PC-3 (cell line): ENCODE measurements at regions not wholly inside any gene's neighbourhood (a gene's known extent, or its start where the extent isn't known, plus 50 kb on each side); places are given as distances from the start of the nearest gene placed in this dataset.
A peak's percentile ranks its signal among the peaks of the same experiment; 100 is the strongest.

Experiments used
- ATAC-seq: fragments of 200-7000 bp; cut with Tn5 transposase; 2 replicates; pipeline ENCODE4 v1.9.1; 2020; ENCODE audit warnings: mild to moderate bottlenecking, moderate library complexity
- BruUV-seq: library from RNA; stranded (reverse); fragments of 400-500 nt; replicated peaks from 2 replicates; lab custom pipeline; 2021; lab: Mats Ljungman, UMichigan
- CTCF ChIA-PET: fragments of 300-600 bp; sonication (Branson Sonifier 250); formaldehyde crosslinking; loops from one replicate; lab custom pipeline; 2022; ENCODE audit warnings: antibody characterized with exemption; lab: Charles Lee
- POLR2A ChIA-PET: fragments of 300-600 bp; sonication (Branson Sonifier 250); formaldehyde crosslinking; loops from one replicate; lab custom pipeline; 2022; ENCODE audit warnings: antibody characterized with exemption; ENCODE audit not compliant: unreplicated experiment; lab: Charles Lee
- DNase-seq: peaks from one replicate; pipeline ENCODE4 v3.0.0-alpha.2; 2015
- H2AFZ ChIP-seq: fragments of 300-600 bp; sonication (generic); 2 replicates; pipeline ENCODE4 v1.6.0; 2016; ENCODE audit warnings: antibody characterized with exemption, low read length
- H3F3A ChIP-seq: fragments of 300-600 bp; sonication (generic); one replicate; pipeline ENCODE4 v1.6.0; 2017; ENCODE audit warnings: antibody characterized with exemption, low read length, control low read depth, mild to moderate bottlenecking; ENCODE audit not compliant: unreplicated experiment
- H3K27ac ChIP-seq: fragments of 300-600 bp; sonication (generic); 2 replicates; pipeline ENCODE4 v1.5.1; 2016; ENCODE audit warnings: mild to moderate bottlenecking, low read length
- H3K27me3 ChIP-seq: fragments of 300-600 bp; sonication (generic); 2 replicates; pipeline ENCODE4 v1.6.1; 2016; ENCODE audit warnings: low read length, mixed read lengths
- H3K36me3 ChIP-seq: fragments of 300-600 bp; sonication (generic); 2 replicates; pipeline ENCODE4 v1.6.1; 2016; ENCODE audit warnings: low read depth, mixed run types, low read length, mixed read lengths
- H3K4me1 ChIP-seq: fragments of 300-600 bp; sonication (generic); 2 replicates; pipeline ENCODE4 v1.5.1; 2016; ENCODE audit warnings: low read length; ENCODE audit not compliant: insufficient read depth
- H3K4me2 ChIP-seq: fragments of 300-600 bp; sonication (generic); 2 replicates; pipeline ENCODE4 v1.6.0; 2016; ENCODE audit warnings: low read length
- H3K4me3 ChIP-seq: fragments of 300-600 bp; sonication (generic); 2 replicates; pipeline ENCODE4 v1.5.1; 2016; ENCODE audit warnings: mild to moderate bottlenecking, low read length, mixed read lengths
- H3K79me2 ChIP-seq: fragments of 300-600 bp; sonication (generic); 2 replicates; pipeline ENCODE4 v1.6.1; 2017; ENCODE audit warnings: low read length, mixed read lengths
- H3K9ac ChIP-seq: fragments of 300-600 bp; sonication (generic); 2 replicates; pipeline ENCODE4 v1.6.0; 2016; ENCODE audit warnings: mild to moderate bottlenecking, low read length
- H3K9me2 ChIP-seq: fragments of 300-600 bp; sonication (generic); replicated peaks from 2 replicates; pipeline ENCODE4 v1.6.1; 2016; ENCODE audit warnings: mixed run types, low read length, mixed read lengths
- H3K9me3 ChIP-seq: fragments of 300-600 bp; sonication (generic); 2 replicates; pipeline ENCODE4 v1.6.1; 2016; ENCODE audit warnings: low read length, mixed read lengths
- H4K20me1 ChIP-seq: fragments of 300-600 bp; sonication (generic); 2 replicates; pipeline ENCODE4 v1.6.1; 2016; ENCODE audit warnings: low read length, mixed read lengths
- CTCF ChIP-seq: fragments of 300-600 bp; sonication (generic); conservative IDR thresholded peaks from 2 replicates; pipeline ENCODE4 v1.5.1; 2017; ENCODE audit warnings: antibody characterized with exemption, low read depth, mild to moderate bottlenecking, low read length
- EZH2 ChIP-seq: fragments of 300-600 bp; sonication (generic); IDR thresholded peaks from one replicate; pipeline ENCODE4 v1.6.1; 2017; ENCODE audit warnings: antibody characterized with exemption, mild to moderate bottlenecking, low read length; ENCODE audit not compliant: unreplicated experiment
- EZH2phosphoT487 ChIP-seq: fragments of 300-600 bp; sonication (generic); IDR thresholded peaks from 2 replicates; pipeline ENCODE4 v1.6.1; 2018; ENCODE audit warnings: mild to moderate bottlenecking, antibody characterized with exemption, low read length, borderline replicate concordance
- intact Hi-C: fragments of 100-400 bp; cut with micrococcal nuclease; formaldehyde crosslinking; loops from 2 replicates; pipeline ENCODE4 v1.9.0; 2023

- ATAC-seq (no peak), DNase-seq (no peak)
- Histone ChIP-seq H3K4me2 (no peak overlapping the region), H3K9me2 (no peaks in the 10 kb centered on the region), H3F3A (no peaks in the 10 kb centered on the region), H3K27ac (no peak overlapping the region), H3K36me3 (no peaks in the 10 kb centered on the region), H3K4me3 (no peak overlapping the region), H4K20me1 (no peaks in the 10 kb centered on the region), H3K9ac (no peak overlapping the region), H3K9me3 (no peaks in the 10 kb centered on the region), H3K79me2 (no peaks in the 10 kb centered on the region), H3K27me3 (no peaks in the 10 kb centered on the region), H2AFZ (no peak overlapping the region), H3K4me1 (peaks cover 9% of the 10 kb centered on the region)
- ChIA-PET CTCF (no interaction called here), POLR2A (no interaction called here)
- TF ChIP-seq EZH2 (no peak), CTCF (no peak), EZH2phosphoT487 (no peak)
- no TSS peak for BruUV-seq
- intact Hi-C loops, result no loop called here
Observed at GRCh38 chr11:10625281-10625981, 57.0 kb upstream of the LYVE1 start.

- peak overlapping the region; percentile 56 for H2AFZ ChIP-seq
- no peak overlapping the region for H3K4me2 ChIP-seq
- H3K36me3 ChIP-seq, result no peaks in the 10 kb centered on the region
- peak; percentile 65 for TF ChIP-seq CTCF
- no peak for TF ChIP-seq EZH2
- TF ChIP-seq EZH2phosphoT487, result no peak
- no peaks in the 10 kb centered on the region for H3K9me3 ChIP-seq
- intact Hi-C loops, result loop anchor here (1.0 kb wide), 1 partner anchor 111 kb away; no protein-coding TSS in a partner anchor
- H3K9me2 ChIP-seq, result no peaks in the 10 kb centered on the region
- no peaks in the 10 kb centered on the region for H3K27me3 ChIP-seq
- no peaks in the 10 kb centered on the region for H3K79me2 ChIP-seq
- DNase-seq (peak; percentile 47), ATAC-seq (no peak; the same call in none of the 2 replicates)
- BruUV-seq, result no TSS peak
- no peak overlapping the region for H3K9ac ChIP-seq
- H4K20me1 ChIP-seq, result no peaks in the 10 kb centered on the region
- ChIA-PET POLR2A (no interaction called here), CTCF (no interaction called here)
- H3K4me1 ChIP-seq, result peaks cover 9% of the 10 kb centered on the region
- no peak overlapping the region for H3K27ac ChIP-seq
- no peak overlapping the region for H3K4me3 ChIP-seq
- no peaks in the 10 kb centered on the region for H3F3A ChIP-seq
Observed at GRCh38 chr11:10623797-10624761, 55.6 kb upstream of the LYVE1 start.
